ENCODE measurements at regions not wholly inside any gene's neighbourhood (a gene's known extent, or its start where the extent isn't known, plus 50 kb on each side); places are given as distances from the start of the nearest gene placed in this dataset.
A peak's percentile ranks its signal among the peaks of the same experiment; 100 is the strongest.

DNA sequence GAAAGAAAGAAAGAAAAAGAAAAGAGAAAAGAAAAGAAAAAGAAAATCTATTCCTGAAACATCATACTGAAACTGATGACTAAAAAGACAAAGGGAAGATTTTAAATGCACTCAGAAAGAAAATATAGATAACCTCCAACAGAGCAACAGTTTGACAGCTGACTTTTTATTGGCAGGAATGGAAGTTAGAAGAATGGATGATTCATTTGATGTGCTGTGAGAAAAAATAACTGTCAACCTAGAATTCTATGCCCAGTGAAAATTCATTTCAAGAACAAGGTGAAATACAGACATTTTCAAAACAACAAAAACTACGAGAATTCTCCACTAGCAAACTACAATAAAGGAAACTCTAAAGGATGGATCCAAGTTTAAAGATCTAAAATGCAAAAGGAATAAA lies 50.5 kb upstream of the HSPA12A start:
- intact Hi-C loops (cut with DNase I) = no loop called here
- no peak for DNase-seq

DNA sequence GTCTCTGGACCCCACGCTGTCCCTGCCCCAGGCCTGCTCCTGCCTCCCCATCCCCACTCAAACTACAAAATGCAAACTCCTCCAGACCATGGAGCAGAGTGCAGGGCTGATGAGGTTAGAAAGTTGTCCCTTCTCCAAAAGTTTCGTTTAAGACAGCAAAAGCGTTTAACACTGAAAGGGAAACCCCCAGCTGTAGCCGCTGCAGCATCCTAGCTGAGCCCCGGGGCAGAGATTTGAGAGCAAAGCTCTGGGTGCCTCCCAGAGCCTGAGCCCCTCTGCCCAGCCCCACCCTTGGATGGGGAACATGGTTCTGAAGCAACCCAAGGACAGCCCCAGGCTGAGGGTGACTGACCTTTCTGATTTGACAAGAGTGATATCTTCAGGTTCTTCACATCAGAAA lies 52.8 kb upstream of the ENO4 start:
- intact Hi-C loops (cut with DNase I) = no loop called here
- peak in 2 of 10 donors; percentile 29 to 49 for DNase-seq

- intact Hi-C loops (cut with DNase I) = loop anchor here (1.0 kb wide), 1 partner anchor 378 kb away; no protein-coding TSS in a partner anchor
- DNase-seq = peak; percentile 58 to 97 (median 85)
Measured at GRCh38 chr10:116796910-116797513, 52.3 kb upstream of the ENO4 start.

- DNase-seq = no peak
- intact Hi-C loops (cut with DNase I) = no loop called here
Measured at GRCh38 chr10:116798859-116799258, 50.4 kb upstream of the ENO4 start.
